Neural crest cell (in vitro differentiated cells): ENCODE measurements at regions not wholly inside any gene's neighbourhood (a gene's known extent, or its start where the extent isn't known, plus 50 kb on each side); places are given as distances from the start of the nearest gene placed in this dataset.

Source experiments
- DNase-seq: peaks from one replicate; pipeline ENCODE4 v3.0.0; 2021; ENCODE audit warnings: low read depth, mixed read lengths, low spot score
- H3K27ac Mint-ChIP-seq: one replicate; pipeline ENCODE4 v1.8.0; 2021; ENCODE audit warnings: mild to moderate bottlenecking, mixed read lengths; ENCODE audit not compliant: unreplicated experiment
- H3K27me3 Mint-ChIP-seq: 2 replicates; pipeline ENCODE4 v1.8.0; 2021; ENCODE audit warnings: low read depth, mild to moderate bottlenecking, mixed read lengths
- H3K36me3 Mint-ChIP-seq: 2 replicates; pipeline ENCODE4 v1.8.0; 2021; ENCODE audit warnings: low read depth, mild to moderate bottlenecking, mixed read lengths
- H3K4me1 Mint-ChIP-seq: 2 replicates; pipeline ENCODE4 v1.8.0; 2021; ENCODE audit warnings: mixed read lengths
- H3K4me3 Mint-ChIP-seq: one replicate; pipeline ENCODE4 v1.8.0; 2021; ENCODE audit warnings: mild to moderate bottlenecking, mixed read lengths
- H3K9me3 Mint-ChIP-seq: 2 replicates; pipeline ENCODE4 v1.8.0; 2021; ENCODE audit warnings: mixed read lengths
- TF ChIP-seq, protein P1 (sequence below): fragments of 200-600 bp; sonication (generic); conservative IDR thresholded peaks from 2 replicates; pipeline ENCODE4 v1.5.0; 2021; ENCODE audit warnings: antibody characterized with exemption, mild to moderate bottlenecking

GRCh38 chr13:80509264-80509663, 168.3 kb upstream of the SPRY2 start:
- TF ChIP-seq, protein P1, sequence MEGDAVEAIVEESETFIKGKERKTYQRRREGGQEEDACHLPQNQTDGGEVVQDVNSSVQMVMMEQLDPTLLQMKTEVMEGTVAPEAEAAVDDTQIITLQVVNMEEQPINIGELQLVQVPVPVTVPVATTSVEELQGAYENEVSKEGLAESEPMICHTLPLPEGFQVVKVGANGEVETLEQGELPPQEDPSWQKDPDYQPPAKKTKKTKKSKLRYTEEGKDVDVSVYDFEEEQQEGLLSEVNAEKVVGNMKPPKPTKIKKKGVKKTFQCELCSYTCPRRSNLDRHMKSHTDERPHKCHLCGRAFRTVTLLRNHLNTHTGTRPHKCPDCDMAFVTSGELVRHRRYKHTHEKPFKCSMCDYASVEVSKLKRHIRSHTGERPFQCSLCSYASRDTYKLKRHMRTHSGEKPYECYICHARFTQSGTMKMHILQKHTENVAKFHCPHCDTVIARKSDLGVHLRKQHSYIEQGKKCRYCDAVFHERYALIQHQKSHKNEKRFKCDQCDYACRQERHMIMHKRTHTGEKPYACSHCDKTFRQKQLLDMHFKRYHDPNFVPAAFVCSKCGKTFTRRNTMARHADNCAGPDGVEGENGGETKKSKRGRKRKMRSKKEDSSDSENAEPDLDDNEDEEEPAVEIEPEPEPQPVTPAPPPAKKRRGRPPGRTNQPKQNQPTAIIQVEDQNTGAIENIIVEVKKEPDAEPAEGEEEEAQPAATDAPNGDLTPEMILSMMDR, result no peak
- Mint-ChIP-seq H3K9me3 (peaks cover 22% of the 10 kb centered on the region), H3K27ac (no peak overlapping the region), H3K36me3 (peaks cover 6% of the 10 kb centered on the region), H3K4me3 (no peak overlapping the region), H3K4me1 (no peaks in the 10 kb centered on the region), H3K27me3 (no peaks in the 10 kb centered on the region)
- DNase-seq, result no peak

GRCh38 chr13:80508031-80508430, 167.1 kb upstream of the SPRY2 start:
- H3K27me3 Mint-ChIP-seq, result no peaks in the 10 kb centered on the region
- DNase-seq, result no peak
- H3K9me3 Mint-ChIP-seq, result peaks cover 20% of the 10 kb centered on the region
- TF ChIP-seq, protein P1, result no peak
- H3K27ac Mint-ChIP-seq, result no peak overlapping the region
- no peak overlapping the region for H3K4me3 Mint-ChIP-seq
- peaks cover 6% of the 10 kb centered on the region for H3K36me3 Mint-ChIP-seq
- no peaks in the 10 kb centered on the region for H3K4me1 Mint-ChIP-seq

DNA sequence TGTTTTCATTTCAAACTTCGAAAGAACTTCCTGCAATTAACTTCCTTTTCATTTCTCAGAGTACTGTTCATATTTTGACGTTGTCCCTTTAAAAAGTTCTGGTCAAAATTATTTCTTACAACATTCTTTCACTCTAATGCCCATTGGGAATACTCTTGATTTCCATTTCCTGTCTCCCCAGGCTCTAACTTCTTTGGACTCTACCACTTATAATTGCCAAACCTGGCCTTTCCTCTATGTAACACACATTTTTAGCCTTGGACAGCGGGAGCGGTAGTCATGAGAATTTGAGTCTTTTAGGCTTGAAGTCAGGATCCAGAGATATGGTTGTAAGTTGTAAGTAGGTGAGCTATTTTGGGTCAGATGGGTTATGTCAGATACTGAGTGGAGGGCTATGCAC, 163.5 kb upstream of the SPRY2 start:
- Mint-ChIP-seq H3K4me1 (no peaks in the 10 kb centered on the region), H3K36me3 (peaks cover 6% of the 10 kb centered on the region)
- TF ChIP-seq, protein P1, result no peak

GRCh38 chr13:80502359-80502758, 161.4 kb upstream of the SPRY2 start:
- H3K4me3 Mint-ChIP-seq, result no peak overlapping the region
- no peaks in the 10 kb centered on the region for H3K27me3 Mint-ChIP-seq
- H3K36me3 Mint-ChIP-seq, result peaks cover 6% of the 10 kb centered on the region
- TF ChIP-seq, protein P1, result no peak
- H3K9me3 Mint-ChIP-seq, result peaks cover 23% of the 10 kb centered on the region
- no peaks in the 10 kb centered on the region for H3K4me1 Mint-ChIP-seq
- DNase-seq, result no peak
- no peak overlapping the region for H3K27ac Mint-ChIP-seq

More for the DNA sequence above, 163.5 kb upstream of the SPRY2 start:
- DNase-seq, result no peak
- Mint-ChIP-seq H3K27me3 (no peaks in the 10 kb centered on the region), H3K9me3 (peaks cover 23% of the 10 kb centered on the region), H3K4me3 (no peak overlapping the region), H3K27ac (no peak overlapping the region)

DNA sequence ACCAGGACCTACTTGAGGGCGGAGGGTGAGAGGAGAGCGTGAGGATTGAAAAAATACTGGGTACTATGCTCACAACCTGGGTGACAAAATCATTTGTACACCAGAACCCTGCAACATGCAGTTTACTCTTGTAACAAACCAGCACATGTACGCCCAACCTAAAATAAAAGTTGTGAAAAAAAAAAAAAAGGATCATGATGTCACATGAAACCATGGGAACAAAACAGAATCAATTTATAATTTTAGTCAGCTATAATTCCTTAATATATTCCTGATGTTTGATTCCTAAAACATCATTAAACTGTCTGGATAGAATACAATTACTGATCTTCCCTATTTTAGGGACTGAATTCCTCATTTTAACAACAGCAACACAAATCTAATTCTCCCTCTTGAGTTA, 160.6 kb upstream of the SPRY2 start:
- Mint-ChIP-seq H3K9me3 (peaks cover 18% of the 10 kb centered on the region), H3K27me3 (no peaks in the 10 kb centered on the region), H3K4me3 (no peak overlapping the region), H3K4me1 (no peaks in the 10 kb centered on the region), H3K36me3 (peaks cover 6% of the 10 kb centered on the region), H3K27ac (no peak overlapping the region)
- no peak for DNase-seq
- TF ChIP-seq, protein P1, result no peak
